ENCODE measurements at regions not wholly inside any gene's neighbourhood (a gene's known extent, or its start where the extent isn't known, plus 50 kb on each side); places are given as distances from the start of the nearest gene placed in this dataset.

- no peak for TF ChIP-seq CTCF (conservative IDR thresholded peaks at IDR 0.05)
- H3K23ac ChIP-seq (ENCODE audit: insufficient read length, low read depth, low read length) = no peak overlapping the region
- H2AK5ac ChIP-seq (ENCODE audit: insufficient read length, low read length) = no peak overlapping the region
- H4K8ac ChIP-seq (replicated peaks; ENCODE audit: insufficient read length, low read depth, low read length) = no peak overlapping the region
- Mint-ChIP-seq H3K4me3 (no peak overlapping the region), H3K9me3 (no peaks in the 10 kb centered on the region; a peak in 2 of 5 replicates), H3K27me3 (ENCODE audit: low read depth) (no peaks in the 10 kb centered on the region), H3K36me3 (ENCODE audit: insufficient read depth in 1 of 3, low read depth in 3 of 3) (no peaks in the 10 kb centered on the region; a peak in 2 of 7 replicates), H3K4me1 (peaks cover 2 to 5% of the 10 kb centered on the region in 2 experiments), H3K27ac (no peak overlapping the region)
- H2BK12ac ChIP-seq (ENCODE audit: insufficient read length, low read depth, low read length) = no peak overlapping the region
- no peak overlapping the region for H3K4ac ChIP-seq (ENCODE audit: low read depth, low read length)
- no peak overlapping the region for H2BK15ac ChIP-seq (ENCODE audit: low read depth, low read length)
- no peaks in the 10 kb centered on the region for H3K4me1 ChIP-seq (ENCODE audit: insufficient read depth, low read length)
- WGBS (ENCODE audit: extremely low coverage, insufficient read length, low lambda C conversion rate) = no CpG with 5 or more reads among the region's 1 CpG
- no peak overlapping the region for H2AFZ ChIP-seq (ENCODE audit: low read length)
- H3K27ac ChIP-seq (ENCODE audit: insufficient read length, low read depth, low read length) = no peak overlapping the region
- H3K9me3 ChIP-seq (ENCODE audit: control insufficient read depth, low read depth, low read length) = no peaks in the 10 kb centered on the region
- no peak overlapping the region for H3K9ac ChIP-seq (ENCODE audit: extremely low read depth, insufficient read length, low read length)
- no peak overlapping the region for H2BK5ac ChIP-seq (ENCODE audit: insufficient read length, low read length)
- no peak overlapping the region for H4K91ac ChIP-seq (ENCODE audit: insufficient read length, low read depth, low read length)
- no peaks in the 10 kb centered on the region for H3K23me2 ChIP-seq (ENCODE audit: insufficient read length, low read depth, low read length, poor library complexity, severe bottlenecking)
- H4K20me1 ChIP-seq (ENCODE audit: control insufficient read depth, insufficient read depth, insufficient read length) = no peaks in the 10 kb centered on the region
- H3K4me2 ChIP-seq (ENCODE audit: insufficient read depth, insufficient read length, low read length) = no peak overlapping the region
- H3T11ph ChIP-seq (ENCODE audit: low read length) = no peak overlapping the region
- H3K79me1 ChIP-seq (ENCODE audit: insufficient read depth, low read depth, low read length, poor library complexity, severe bottlenecking) = no peaks in the 10 kb centered on the region
- no peak overlapping the region for H2BK120ac ChIP-seq (ENCODE audit: low read depth, low read length, poor library complexity, severe bottlenecking)
- no peak overlapping the region for H3K14ac ChIP-seq (ENCODE audit: insufficient read depth, low read length)
- H3K79me2 ChIP-seq (ENCODE audit: insufficient read depth, low read length) = no peaks in the 10 kb centered on the region
- no peak overlapping the region for H2BK20ac ChIP-seq (ENCODE audit: low read depth, low read length, poor library complexity, severe bottlenecking)
- no peak overlapping the region for H3K18ac ChIP-seq (ENCODE audit: insufficient read length, low read depth, low read length)
- DNase-seq = no peak
- H4K5ac ChIP-seq (ENCODE audit: insufficient read length, low read depth, low read length) = no peak overlapping the region
- no peaks in the 10 kb centered on the region for H3K27me3 ChIP-seq (ENCODE audit: insufficient read depth, low read length)
- no peak overlapping the region for H3K56ac ChIP-seq (ENCODE audit: insufficient read length, low read depth, low read length)
These were observed 700.5 kb upstream of the STXBP6 start for GRCh38 chr14:25750436-25750835.

All from H9 (cell line).